ENCODE measurements at regions not wholly inside any gene's neighbourhood (a gene's known extent, or its start where the extent isn't known, plus 50 kb on each side); places are given as distances from the start of the nearest gene placed in this dataset.
"Not testable (repeated sequence)": the region's sequence is repeated elsewhere in the genome, so short reads cannot be mapped to it uniquely, and the experiment has no call there.

- H3K9me3 Mint-ChIP-seq = peaks cover 4 to 26% of the 10 kb centered on the region in 2 donors
- DNase-seq (ENCODE audit: low spot score in 2 of 2) = no peak
- ATAC-seq = no peak
- no peaks in the 10 kb centered on the region for H3K36me3 Mint-ChIP-seq
- H3K27ac Mint-ChIP-seq = no peak overlapping the region
Observed at GRCh38 chr3:118527514-118528044, 507.1 kb downstream of the IGSF11 start.

- no peak for DNase-seq (ENCODE audit: low spot score in 2 of 2)
- ATAC-seq = no peak
- Mint-ChIP-seq H3K27ac (no peak overlapping the region), H3K36me3 (no peaks in the 10 kb centered on the region), H3K9me3 (peaks cover 0 to 19% of the 10 kb centered on the region in 2 donors)
Observed at GRCh38 chr3:118529554-118529953, 505.1 kb downstream of the IGSF11 start.

GRCh38 chr3:118530350-118530922 is 504.2 kb downstream of the IGSF11 start:
- no peak overlapping the region for H3K27ac Mint-ChIP-seq

GRCh38 chr3:118530927-118531356 is 503.7 kb downstream of the IGSF11 start:
- H3K9me3 Mint-ChIP-seq = peaks cover 4 to 18% of the 10 kb centered on the region in 2 donors
- ATAC-seq; H3K36me3 Mint-ChIP-seq; DNase-seq (ENCODE audit: low spot score in 2 of 2); H3K27ac Mint-ChIP-seq: not testable (repeated sequence)

More at GRCh38 chr3:118530350-118530922, 504.2 kb downstream of the IGSF11 start:
- DNase-seq (ENCODE audit: low spot score in 2 of 2) = no peak
- peaks cover 4 to 22% of the 10 kb centered on the region in 2 donors for H3K9me3 Mint-ChIP-seq
- H3K36me3 Mint-ChIP-seq = no peaks in the 10 kb centered on the region
- no peak for ATAC-seq

GRCh38 chr3:118531816-118532215 is 502.8 kb downstream of the IGSF11 start:
- H3K9me3 Mint-ChIP-seq = peaks cover 6 to 13% of the 10 kb centered on the region in 2 donors
- no peaks in the 10 kb centered on the region for H3K36me3 Mint-ChIP-seq
- DNase-seq (ENCODE audit: low spot score in 2 of 2) = no peak
- ATAC-seq = no peak
- no peak overlapping the region for H3K27ac Mint-ChIP-seq

GRCh38 chr3:118533676-118534075 is 501.0 kb downstream of the IGSF11 start:
- no peaks in the 10 kb centered on the region for H3K36me3 Mint-ChIP-seq
- H3K9me3 Mint-ChIP-seq = peaks cover 8 to 13% of the 10 kb centered on the region in 2 donors
- ATAC-seq (no peak), DNase-seq (ENCODE audit: low spot score in 2 of 2) (no peak)
- H3K27ac Mint-ChIP-seq = no peak overlapping the region

GRCh38 chr3:118534519-118534918 is 500.1 kb downstream of the IGSF11 start:
- Mint-ChIP-seq H3K27ac (no peak overlapping the region), H3K36me3 (no peaks in the 10 kb centered on the region), H3K9me3 (peaks cover 8 to 13% of the 10 kb centered on the region in 2 donors)
- no peak for DNase-seq (ENCODE audit: low spot score in 2 of 2)
- no peak for ATAC-seq

GRCh38 chr3:118536764-118537163 is 497.9 kb downstream of the IGSF11 start:
- H3K27ac Mint-ChIP-seq = no peak overlapping the region
- H3K9me3 Mint-ChIP-seq = peaks cover 3 to 18% of the 10 kb centered on the region in 2 donors
- ATAC-seq = no peak
- DNase-seq (ENCODE audit: low spot score in 2 of 2) = no peak
- H3K36me3 Mint-ChIP-seq = no peaks in the 10 kb centered on the region

- no peak overlapping the region for H3K27ac Mint-ChIP-seq
- ATAC-seq (no peak), DNase-seq (ENCODE audit: low spot score in 2 of 2) (no peak)
- H3K9me3 Mint-ChIP-seq = peaks cover 7 to 21% of the 10 kb centered on the region in 2 donors
- no peaks in the 10 kb centered on the region for H3K36me3 Mint-ChIP-seq
Observed at GRCh38 chr3:118537454-118537853, 497.2 kb downstream of the IGSF11 start.

- Mint-ChIP-seq H3K9me3 (peaks cover 9 to 22% of the 10 kb centered on the region in 2 donors), H3K27ac (no peak overlapping the region), H3K36me3 (no peaks in the 10 kb centered on the region)
- ATAC-seq = no peak
- no peak for DNase-seq (ENCODE audit: low spot score in 2 of 2)
Observed at GRCh38 chr3:118538187-118538586, 496.5 kb downstream of the IGSF11 start.

- DNase-seq (ENCODE audit: low spot score in 2 of 2); H3K27ac Mint-ChIP-seq; ATAC-seq; H3K36me3 Mint-ChIP-seq: not testable (repeated sequence)
- peaks cover 8 to 24% of the 10 kb centered on the region in 2 donors for H3K9me3 Mint-ChIP-seq
Observed at GRCh38 chr3:118539820-118540447, 494.7 kb downstream of the IGSF11 start.

- peaks cover 6 to 25% of the 10 kb centered on the region in 2 donors for H3K9me3 Mint-ChIP-seq
- ATAC-seq; H3K36me3 Mint-ChIP-seq; H3K27ac Mint-ChIP-seq; DNase-seq (ENCODE audit: low spot score in 2 of 2): not testable (repeated sequence)
Observed at GRCh38 chr3:118540448-118540821, 494.2 kb downstream of the IGSF11 start.

GRCh38 chr3:118540826-118541225 is 493.8 kb downstream of the IGSF11 start:
- DNase-seq (ENCODE audit: low spot score in 2 of 2) = no peak
- no peak for ATAC-seq
- H3K36me3 Mint-ChIP-seq = no peaks in the 10 kb centered on the region
- no peak overlapping the region for H3K27ac Mint-ChIP-seq
- peaks cover 6 to 25% of the 10 kb centered on the region in 2 donors for H3K9me3 Mint-ChIP-seq

- H3K27ac Mint-ChIP-seq = no peak overlapping the region
- H3K36me3 Mint-ChIP-seq = no peaks in the 10 kb centered on the region
Observed at GRCh38 chr3:118541796-118542195, 492.9 kb downstream of the IGSF11 start.

GRCh38 chr3:118543832-118544231 is 490.8 kb downstream of the IGSF11 start:
- DNase-seq (ENCODE audit: low spot score in 2 of 2) = no peak

More at GRCh38 chr3:118541796-118542195, 492.9 kb downstream of the IGSF11 start:
- no peak for DNase-seq (ENCODE audit: low spot score in 2 of 2)
- ATAC-seq = no peak
- peaks cover 6 to 23% of the 10 kb centered on the region in 2 donors for H3K9me3 Mint-ChIP-seq

GRCh38 chr3:118544458-118544857 is 490.2 kb downstream of the IGSF11 start:
- H3K9me3 Mint-ChIP-seq = peaks cover 6 to 15% of the 10 kb centered on the region in 2 donors
- ATAC-seq = no peak
- no peaks in the 10 kb centered on the region for H3K36me3 Mint-ChIP-seq
- no peak for DNase-seq (ENCODE audit: low spot score in 2 of 2)
- no peak overlapping the region for H3K27ac Mint-ChIP-seq

More at GRCh38 chr3:118543832-118544231, 490.8 kb downstream of the IGSF11 start:
- no peak overlapping the region for H3K27ac Mint-ChIP-seq
- no peak for ATAC-seq
- no peaks in the 10 kb centered on the region for H3K36me3 Mint-ChIP-seq
- peaks cover 6 to 15% of the 10 kb centered on the region in 2 donors for H3K9me3 Mint-ChIP-seq

GRCh38 chr3:118548434-118548833 is 486.2 kb downstream of the IGSF11 start:
- Mint-ChIP-seq H3K27ac (no peak overlapping the region), H3K9me3 (peaks cover 0 to 6% of the 10 kb centered on the region in 2 donors), H3K36me3 (no peaks in the 10 kb centered on the region)
- ATAC-seq = no peak
- DNase-seq (ENCODE audit: low spot score in 2 of 2) = no peak

Measured in activated naive CD4-positive, alpha-beta T cell treated with anti-CD3 and anti-CD28 coated beads, Interleukin-2, amount 50 U/mL, for 72 hours (primary cell).